ENCODE measurements at regions not wholly inside any gene's neighbourhood (a gene's known extent, or its start where the extent isn't known, plus 50 kb on each side); places are given as distances from the start of the nearest gene placed in this dataset.

- no peak for DNase-seq
Observed at GRCh38 chr6:137737836-137738596, 129.0 kb upstream of the TNFAIP3 start.

DNA sequence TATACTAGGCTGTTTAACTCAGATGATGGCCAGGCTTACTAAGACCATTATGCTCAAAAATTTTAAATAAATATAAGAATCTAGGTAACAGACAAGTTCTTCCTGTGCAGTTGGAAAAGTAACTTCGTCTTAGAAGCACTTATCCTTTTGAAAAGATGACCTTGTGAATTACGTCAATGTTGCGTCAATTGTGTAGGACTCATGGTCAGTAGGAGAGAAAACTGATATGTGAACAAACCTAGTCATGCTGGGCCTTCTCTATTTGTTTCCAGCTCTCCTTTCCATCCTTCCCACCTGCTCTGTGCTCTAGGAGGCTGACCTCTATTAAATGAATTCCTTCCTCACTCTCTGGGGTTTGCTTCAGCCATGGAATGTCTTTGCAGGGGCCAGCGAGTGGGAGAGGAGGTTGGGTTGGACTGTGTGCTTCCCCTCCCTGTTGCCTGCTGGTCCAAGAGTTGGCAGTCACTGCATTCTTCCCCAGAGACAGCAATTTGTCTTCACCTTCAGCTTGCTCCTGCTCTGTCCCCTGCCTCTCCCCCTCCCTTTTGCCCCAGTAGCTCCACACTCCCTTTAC lies 128.0 kb upstream of the TNFAIP3 start:
- DNase-seq = no peak

DNA sequence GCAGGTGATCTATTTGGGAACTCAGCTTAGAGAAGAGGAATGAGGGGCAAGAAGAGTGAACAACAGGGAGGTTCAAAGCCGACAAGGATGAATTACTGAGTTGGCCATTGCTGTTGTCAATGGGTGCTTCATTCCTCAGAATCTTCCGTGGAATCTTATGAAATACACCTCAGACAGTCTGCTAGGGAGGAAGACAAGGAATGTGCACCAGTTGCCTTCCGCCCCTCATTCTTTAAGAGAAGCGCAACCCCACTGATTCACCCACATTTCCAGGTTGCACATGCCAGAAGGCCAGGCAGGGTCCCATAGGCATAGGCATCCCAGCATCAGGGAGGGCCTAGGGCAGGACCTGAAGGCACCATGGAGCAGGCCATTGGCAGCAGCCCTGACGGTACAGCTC lies 127.5 kb upstream of the TNFAIP3 start:
- DNase-seq = no peak

GRCh38 chr6:137740091-137740755 lies 126.8 kb upstream of the TNFAIP3 start:
- no peak for DNase-seq

DNA sequence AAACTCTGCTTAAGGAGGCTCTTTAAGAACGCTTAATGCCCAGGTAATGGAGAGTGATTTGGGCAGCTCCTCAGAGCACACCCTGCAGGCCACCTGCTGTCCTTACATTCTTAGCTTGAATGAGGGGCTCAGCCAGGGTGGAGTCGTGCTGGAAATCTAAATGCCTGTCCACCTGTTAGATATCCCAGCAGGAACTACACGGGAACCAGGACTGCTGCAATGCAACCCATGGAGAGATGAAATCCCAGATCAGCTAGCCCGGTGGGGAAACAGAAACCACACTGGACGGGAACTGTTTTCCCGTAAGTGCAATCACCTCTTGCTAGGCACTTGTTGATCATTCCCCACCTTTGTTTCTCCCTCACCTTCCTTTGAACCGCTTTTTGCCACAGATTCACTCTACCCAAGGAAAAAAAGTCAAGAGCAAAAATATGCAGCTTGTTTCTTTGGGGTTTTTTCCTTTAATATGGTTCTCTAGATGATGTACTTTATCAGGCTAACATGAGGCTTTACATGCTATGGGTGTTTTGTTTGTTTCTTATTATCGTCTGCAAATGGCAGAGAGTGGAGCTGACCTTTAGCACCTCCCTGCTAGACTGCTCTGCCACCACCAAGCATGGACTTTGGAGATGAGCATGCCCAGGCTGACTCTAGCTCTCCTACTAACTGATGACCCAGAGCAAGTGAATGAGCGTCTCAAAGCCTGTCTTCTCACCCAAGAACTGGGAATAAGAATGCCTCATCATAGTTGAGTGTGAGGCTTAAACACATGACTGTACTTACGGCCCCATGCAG lies 125.9 kb upstream of the TNFAIP3 start:
- no peak for DNase-seq

GRCh38 chr6:137743493-137743892 lies 123.6 kb upstream of the TNFAIP3 start:
- DNase-seq = no peak

DNA sequence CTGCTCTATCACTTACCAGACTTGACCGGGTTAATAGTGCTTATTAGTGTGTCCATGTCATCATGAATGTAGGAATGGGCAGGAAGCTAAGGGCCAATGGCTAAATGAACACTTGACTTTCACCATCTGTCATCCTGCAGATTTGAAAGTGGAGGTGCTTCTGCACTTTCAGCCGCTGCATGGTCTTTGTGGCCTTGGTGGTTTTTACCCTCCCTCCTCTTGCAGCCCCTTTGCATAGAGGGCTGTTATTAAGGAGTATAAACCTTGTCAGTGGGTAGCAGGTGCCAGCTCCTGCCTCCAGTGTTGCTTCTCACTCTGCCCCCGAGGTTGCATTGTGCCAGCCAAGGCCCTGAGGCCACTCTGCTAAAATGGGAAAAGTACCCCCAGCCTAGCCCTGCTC lies 122.2 kb upstream of the TNFAIP3 start:
- DNase-seq = no peak

GRCh38 chr6:137745321-137745720 lies 121.7 kb upstream of the TNFAIP3 start:
- no peak for DNase-seq

DNA sequence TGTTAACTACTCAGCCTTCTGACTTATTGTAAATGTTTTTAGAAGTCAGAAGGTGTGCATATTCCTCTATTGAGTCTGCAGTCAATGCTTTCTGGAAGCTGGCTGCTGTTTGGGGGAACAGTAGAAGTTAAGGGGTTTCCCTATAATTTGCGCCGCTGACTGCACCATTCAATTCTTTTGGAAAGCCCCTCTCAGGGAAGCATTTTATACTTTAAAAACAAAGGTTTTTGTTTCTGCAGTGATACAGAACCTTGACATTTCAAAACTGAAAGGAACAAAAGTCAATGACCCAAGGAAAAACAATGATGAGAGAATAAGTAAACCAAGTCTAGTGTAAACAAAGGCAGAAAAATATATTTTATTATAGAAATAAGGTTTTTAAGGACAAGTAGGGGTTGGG lies 120.8 kb upstream of the TNFAIP3 start:
- no peak for DNase-seq

GRCh38 chr6:137749696-137750211 lies 117.3 kb upstream of the TNFAIP3 start:
- DNase-seq = no peak

GRCh38 chr6:137750297-137750696 lies 116.8 kb upstream of the TNFAIP3 start:
- DNase-seq = no peak

- DNase-seq = no peak
Observed at GRCh38 chr6:137751768-137752560, 115.1 kb upstream of the TNFAIP3 start.

- DNase-seq = no peak
Observed at GRCh38 chr6:137754366-137754765, 112.7 kb upstream of the TNFAIP3 start.

DNA sequence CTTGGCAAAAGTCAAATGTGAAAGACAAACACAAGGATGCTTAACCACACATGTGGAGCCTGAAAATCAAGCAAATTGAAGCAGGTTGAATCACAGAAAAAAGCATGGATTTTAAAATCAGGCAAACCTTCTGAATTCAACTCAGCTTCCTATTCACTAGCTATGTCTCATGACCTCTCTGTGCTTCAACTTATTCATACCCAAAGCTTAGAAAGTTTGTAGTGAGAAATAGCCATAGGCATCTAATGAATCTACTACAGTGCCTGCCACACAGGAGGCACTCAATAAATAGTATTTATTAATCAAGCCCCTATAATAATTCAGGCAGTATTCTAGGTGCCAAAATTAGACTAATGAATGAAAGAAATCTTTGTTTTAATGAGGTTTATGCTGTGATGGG lies 112.2 kb upstream of the TNFAIP3 start:
- no peak for DNase-seq

GRCh38 chr6:137755284-137755683 lies 111.8 kb upstream of the TNFAIP3 start:
- no peak for DNase-seq

DNA sequence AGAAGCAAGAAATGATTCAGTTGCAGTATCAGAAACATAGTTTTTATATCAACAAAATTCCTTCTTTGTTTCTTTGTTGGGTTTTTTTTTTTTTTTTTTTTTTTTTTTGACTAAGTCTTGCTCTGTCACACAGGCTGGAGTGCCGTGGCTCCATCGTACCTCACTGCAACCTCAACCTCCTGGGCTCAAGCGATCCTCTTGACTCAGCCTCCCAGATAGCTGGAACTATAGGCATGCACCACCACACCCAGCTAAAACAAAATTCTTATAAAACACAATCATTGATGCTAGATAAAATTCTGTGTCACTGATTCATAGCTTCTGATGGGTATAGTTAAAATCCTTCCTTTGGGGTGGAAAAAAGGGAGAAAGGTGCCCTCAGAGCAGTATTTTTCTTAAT lies 110.3 kb upstream of the TNFAIP3 start:
- no peak for DNase-seq

GRCh38 chr6:137758661-137759060 lies 108.4 kb upstream of the TNFAIP3 start:
- DNase-seq = no peak

GRCh38 chr6:137759624-137760023 lies 107.4 kb upstream of the TNFAIP3 start:
- DNase-seq = no peak

DNA sequence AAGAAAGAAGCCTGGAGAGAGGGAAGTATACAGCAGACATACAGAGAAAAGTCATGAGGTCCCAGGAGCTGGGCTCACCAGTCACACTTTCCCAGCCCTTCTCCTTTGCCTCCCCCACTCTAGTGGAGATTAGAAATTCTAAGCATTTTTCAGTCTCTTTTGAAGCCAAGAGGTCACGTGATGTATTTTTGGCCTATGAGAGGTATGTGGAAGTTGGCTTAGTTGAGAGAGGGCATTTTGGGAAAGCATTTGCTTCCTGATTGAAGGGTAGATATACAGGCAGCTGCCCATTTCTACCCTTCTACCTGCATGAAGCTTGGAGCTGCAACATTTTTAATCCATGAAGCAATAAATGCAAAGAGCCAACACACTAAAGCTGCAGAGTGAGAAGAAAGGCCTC lies 106.0 kb upstream of the TNFAIP3 start:
- no peak for DNase-seq

DNA sequence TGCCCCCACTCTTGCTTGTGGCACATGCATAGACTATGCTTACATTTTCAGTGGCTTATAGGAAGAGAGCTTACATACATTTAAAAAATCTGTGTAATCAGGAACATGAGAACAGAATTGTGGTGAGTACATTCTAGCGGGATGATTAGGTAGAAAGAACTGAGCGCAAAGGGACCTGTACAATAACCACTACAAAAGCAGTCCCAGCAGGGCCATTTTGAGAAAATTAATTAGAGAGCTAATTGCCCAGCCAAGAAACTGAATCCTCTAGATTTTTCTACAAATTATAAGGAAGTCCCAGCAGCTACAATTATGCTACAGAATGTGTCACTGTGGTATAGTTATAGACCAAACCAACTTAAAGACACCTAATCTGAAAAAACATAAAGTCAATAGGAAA lies 105.6 kb upstream of the TNFAIP3 start:
- no peak for DNase-seq

GRCh38 chr6:137762168-137763090 lies 104.6 kb upstream of the TNFAIP3 start:
- DNase-seq = peak in 1 of 2 donors; percentile 51
